BLaER1 (cell line): ENCODE measurements at regions not wholly inside any gene's neighbourhood (a gene's known extent, or its start where the extent isn't known, plus 50 kb on each side); places are given as distances from the start of the nearest gene placed in this dataset.

Experiments
- H3K27ac ChIP-seq: shearing (Covaris generic); formaldehyde crosslinking; 2 replicates; pipeline ENCODE4 v1.8.1; 2022
- H3K27me3 ChIP-seq: shearing (Covaris generic); formaldehyde crosslinking; 2 replicates; pipeline ENCODE4 v1.8.1; 2022
- H3K36me3 ChIP-seq: shearing (Covaris generic); formaldehyde crosslinking; 2 replicates; pipeline ENCODE4 v1.8.1; 2022
- H3K4me1 ChIP-seq: shearing (Covaris generic); formaldehyde crosslinking; 2 replicates; pipeline ENCODE4 v1.8.1; 2022
- H3K4me2 ChIP-seq: shearing (Covaris generic); formaldehyde crosslinking; 2 replicates; pipeline ENCODE4 v1.8.1; 2022
- H3K4me3 ChIP-seq: shearing (Covaris generic); formaldehyde crosslinking; 2 replicates; pipeline ENCODE4 v1.8.1; 2022
- H3K9ac ChIP-seq: shearing (Covaris generic); formaldehyde crosslinking; 2 replicates; pipeline ENCODE4 v1.8.1; 2022
- H3K9me3 ChIP-seq: shearing (Covaris generic); formaldehyde crosslinking; 2 replicates; pipeline ENCODE4 v1.8.1; 2022
- H4K20me1 ChIP-seq: shearing (Covaris generic); formaldehyde crosslinking; 2 replicates; pipeline ENCODE4 v1.8.1; 2022
- Cebpa-rat ChIP-seq: shearing (Covaris generic); IDR thresholded peaks from 2 replicates; pipeline ENCODE4 v1.8.1; 2022

DNA sequence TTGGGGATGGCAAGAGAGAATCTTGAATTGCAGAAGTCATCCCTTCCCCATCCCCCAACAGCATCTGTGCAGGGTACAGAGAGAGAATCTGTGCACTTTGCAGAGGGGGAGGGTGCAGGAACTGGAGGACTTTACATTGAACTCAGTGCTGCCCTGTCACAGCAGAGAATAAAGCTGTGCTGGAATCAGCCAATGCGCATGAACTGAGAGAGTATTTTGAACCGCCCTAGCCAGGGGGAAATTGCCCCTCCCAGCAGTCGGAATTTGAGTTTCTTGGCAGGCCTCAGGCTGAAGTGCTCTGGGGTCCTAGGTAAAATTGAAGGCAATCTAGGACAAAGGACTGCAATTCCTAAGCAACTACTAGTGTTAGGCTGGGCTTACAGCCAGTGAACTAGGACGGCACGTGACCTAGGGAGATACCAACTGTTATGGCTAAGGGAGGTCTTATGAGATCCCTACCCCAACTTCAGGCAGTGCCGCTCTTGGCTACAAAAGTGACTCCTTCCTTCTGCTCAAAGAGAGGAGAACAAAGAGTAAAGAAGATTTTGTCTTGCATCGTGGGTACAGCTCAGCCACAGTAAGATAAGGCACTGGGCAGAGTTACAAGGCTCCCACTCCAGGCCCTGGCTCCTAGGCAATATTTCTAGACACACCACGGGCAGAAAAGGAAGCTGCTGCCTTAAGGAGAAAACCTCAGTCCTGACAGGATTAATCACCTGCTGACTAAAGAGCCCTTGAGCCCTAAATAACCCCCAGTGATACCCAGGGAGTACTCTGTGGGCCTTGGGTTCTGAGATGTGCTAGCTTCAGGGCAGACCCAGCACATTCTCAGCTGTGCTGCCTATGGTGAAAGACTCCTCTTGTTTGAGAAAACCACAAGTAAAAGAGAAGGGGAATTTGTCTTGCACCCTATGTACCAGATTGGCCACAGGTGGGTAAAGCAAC lies 300.5 kb upstream of the ALCAM start:
- TF ChIP-seq Cebpa-rat: no peak
- no peaks in the 10 kb centered on the region for H3K27me3 ChIP-seq
- no peak overlapping the region for H3K9ac ChIP-seq
- H3K36me3 ChIP-seq: no peaks in the 10 kb centered on the region
- H3K4me3 ChIP-seq: no peak overlapping the region
- no peak overlapping the region for H3K27ac ChIP-seq
- H3K4me1 ChIP-seq: no peaks in the 10 kb centered on the region
- H3K9me3 ChIP-seq: no peaks in the 10 kb centered on the region
- H3K4me2 ChIP-seq: no peak overlapping the region
- no peaks in the 10 kb centered on the region for H4K20me1 ChIP-seq

DNA sequence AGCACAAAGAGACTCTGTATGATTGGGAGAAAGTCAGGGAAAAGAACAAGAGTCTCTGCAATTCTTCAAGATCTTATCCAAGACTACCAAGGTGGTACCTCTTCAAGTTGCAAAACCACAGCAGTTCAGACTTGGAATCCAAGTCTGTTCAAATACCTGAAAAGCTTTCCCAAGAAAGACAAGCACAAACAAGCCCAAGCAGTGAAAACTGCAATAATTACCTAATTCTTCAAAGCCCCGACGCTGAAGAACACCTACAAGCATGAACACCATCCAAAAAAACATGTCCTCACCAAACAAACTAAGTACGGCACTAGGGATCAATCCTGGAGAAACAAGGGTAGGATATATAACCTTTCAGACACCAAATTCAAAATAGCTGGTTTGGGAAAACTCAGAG lies 299.3 kb upstream of the ALCAM start:
- Histone ChIP-seq H3K4me3 (no peak overlapping the region), H4K20me1 (no peaks in the 10 kb centered on the region), H3K4me2 (no peak overlapping the region), H3K9ac (no peak overlapping the region), H3K4me1 (no peaks in the 10 kb centered on the region), H3K27ac (no peak overlapping the region), H3K9me3 (no peaks in the 10 kb centered on the region), H3K36me3 (no peaks in the 10 kb centered on the region), H3K27me3 (no peaks in the 10 kb centered on the region)
- TF ChIP-seq Cebpa-rat: no peak

DNA sequence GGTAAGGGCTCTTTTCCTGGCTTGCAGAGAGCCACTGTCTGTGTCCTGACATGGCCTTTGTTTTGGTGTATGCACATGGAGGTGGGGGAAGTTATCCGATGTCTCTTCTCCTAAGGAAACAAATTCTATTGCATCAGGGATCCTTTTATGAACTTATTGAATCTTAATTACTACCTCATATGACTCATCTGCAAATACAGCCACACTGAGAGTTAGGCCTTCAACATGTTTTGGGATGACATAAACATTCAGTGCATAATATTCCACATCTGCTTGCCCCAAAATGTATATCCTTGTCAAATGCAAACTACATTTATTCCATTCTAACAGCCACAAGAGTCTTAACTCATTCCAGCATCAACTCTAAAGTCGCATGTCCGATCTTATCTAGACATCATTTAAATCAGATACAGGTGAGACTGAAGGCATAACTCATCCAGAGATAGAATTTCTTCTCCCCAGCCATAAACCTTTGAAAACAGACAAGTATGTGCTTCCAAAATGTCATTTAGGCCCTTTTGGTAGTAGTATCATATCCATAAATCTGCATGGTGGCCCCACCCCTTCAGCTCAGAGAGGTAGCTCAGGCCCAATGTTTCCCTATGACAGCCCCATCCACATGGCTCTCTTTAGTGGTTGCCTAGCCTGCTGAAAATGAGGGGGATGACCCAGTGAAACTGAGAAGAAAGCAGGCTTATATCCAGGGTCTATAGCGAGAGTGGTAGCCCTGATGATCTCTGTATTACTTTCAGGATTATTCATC lies 289.5 kb upstream of the ALCAM start:
- Histone ChIP-seq H3K4me2 (no peak overlapping the region), H3K4me1 (no peaks in the 10 kb centered on the region), H3K27me3 (no peaks in the 10 kb centered on the region), H3K9ac (no peak overlapping the region), H4K20me1 (no peaks in the 10 kb centered on the region), H3K27ac (no peak overlapping the region), H3K36me3 (no peaks in the 10 kb centered on the region), H3K4me3 (no peak overlapping the region), H3K9me3 (no peaks in the 10 kb centered on the region)
- no peak for TF ChIP-seq Cebpa-rat

DNA sequence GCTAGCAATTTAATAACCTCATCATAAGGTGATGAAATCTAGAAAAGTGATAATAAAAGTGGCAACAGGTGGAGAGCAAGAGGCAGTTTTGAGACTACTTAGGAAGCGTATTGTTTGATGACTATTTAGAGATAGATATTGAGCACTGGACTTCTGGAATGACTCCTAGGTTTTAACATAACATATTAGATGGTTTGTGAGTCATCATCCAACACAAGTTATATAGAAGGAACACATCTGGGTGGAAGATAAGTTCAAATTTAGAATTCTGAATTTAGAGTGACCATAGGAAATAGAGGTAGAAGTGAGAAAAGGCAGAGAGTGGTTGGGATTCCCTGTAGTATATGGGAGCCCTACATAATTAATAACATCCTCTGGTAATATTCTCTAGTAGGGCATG lies 282.8 kb upstream of the ALCAM start:
- no peak for TF ChIP-seq Cebpa-rat
- H3K9me3 ChIP-seq: no peaks in the 10 kb centered on the region
- no peaks in the 10 kb centered on the region for H3K27me3 ChIP-seq
- no peaks in the 10 kb centered on the region for H3K4me1 ChIP-seq
- H4K20me1 ChIP-seq: no peaks in the 10 kb centered on the region
- no peak overlapping the region for H3K9ac ChIP-seq
- H3K4me3 ChIP-seq: no peak overlapping the region
- H3K27ac ChIP-seq: no peak overlapping the region
- no peaks in the 10 kb centered on the region for H3K36me3 ChIP-seq
- no peak overlapping the region for H3K4me2 ChIP-seq

DNA sequence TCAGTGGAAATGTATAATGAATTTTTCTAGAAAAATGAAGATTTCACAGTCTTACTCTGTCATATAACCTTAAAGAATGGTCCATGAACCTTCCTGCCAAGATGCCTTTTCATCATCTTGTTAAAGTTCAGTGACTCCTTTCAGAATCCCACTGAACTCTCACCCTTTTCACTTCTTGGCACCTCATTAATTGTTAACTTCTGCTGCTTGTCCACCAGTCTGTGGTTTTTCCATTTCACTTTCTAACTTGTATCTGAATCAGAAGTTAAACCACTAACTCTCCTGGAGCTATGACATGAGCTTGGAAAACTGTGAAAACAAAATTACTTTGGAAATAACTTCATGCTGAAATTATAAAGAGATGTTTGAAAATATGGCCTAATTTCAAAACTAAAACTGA lies 281.2 kb upstream of the ALCAM start:
- Histone ChIP-seq H3K27ac (no peak overlapping the region), H3K9ac (no peak overlapping the region), H3K4me2 (no peak overlapping the region), H3K9me3 (no peaks in the 10 kb centered on the region), H3K4me3 (no peak overlapping the region), H3K27me3 (no peaks in the 10 kb centered on the region), H3K4me1 (no peaks in the 10 kb centered on the region), H3K36me3 (no peaks in the 10 kb centered on the region), H4K20me1 (no peaks in the 10 kb centered on the region)
- no peak for TF ChIP-seq Cebpa-rat

DNA sequence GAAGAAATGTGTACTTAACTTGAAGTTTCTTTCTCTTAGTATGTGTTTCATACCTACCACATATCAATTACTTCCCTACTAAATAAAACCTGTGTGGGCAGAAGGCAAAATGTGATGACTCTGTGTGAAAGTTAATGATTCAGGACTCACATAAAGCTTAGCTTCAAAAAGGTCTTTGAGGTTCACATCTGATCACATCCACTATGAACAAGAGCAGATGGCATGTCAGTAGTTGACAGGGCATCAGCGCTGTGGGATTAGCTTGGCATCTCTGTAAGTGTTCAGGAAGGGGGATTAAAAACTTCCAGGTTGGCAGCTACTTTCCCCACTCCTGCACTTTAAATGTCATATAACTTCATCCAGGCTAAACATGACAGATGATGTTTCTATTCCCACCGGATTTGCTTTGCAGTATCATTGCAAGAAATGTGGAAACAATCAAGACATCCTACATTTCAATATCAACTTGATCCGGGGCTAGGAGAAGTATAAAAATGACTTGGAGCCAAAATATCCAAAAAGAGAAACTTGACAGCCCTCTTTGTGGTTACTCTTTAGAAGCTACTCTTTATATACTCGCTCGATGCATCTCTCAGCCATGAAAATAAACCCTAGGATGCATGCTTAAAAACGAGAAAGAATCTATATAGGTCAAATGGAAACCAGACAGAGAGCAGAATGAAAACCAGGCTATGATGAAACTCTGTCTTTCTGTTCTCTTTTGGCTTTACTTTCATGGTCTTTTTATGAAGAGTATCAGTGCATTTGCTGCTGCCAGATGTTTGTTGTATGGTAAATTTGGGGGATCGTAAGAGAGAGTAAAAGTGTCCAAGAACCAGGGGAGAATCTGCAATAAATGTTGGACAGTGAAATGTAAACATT lies 273.1 kb upstream of the ALCAM start:
- no peaks in the 10 kb centered on the region for H3K36me3 ChIP-seq
- no peak overlapping the region for H3K4me2 ChIP-seq
- no peak overlapping the region for H3K9ac ChIP-seq
- no peak overlapping the region for H3K4me3 ChIP-seq
- no peaks in the 10 kb centered on the region for H4K20me1 ChIP-seq
- H3K27ac ChIP-seq: no peak overlapping the region
- no peaks in the 10 kb centered on the region for H3K27me3 ChIP-seq
- H3K9me3 ChIP-seq: no peaks in the 10 kb centered on the region
- H3K4me1 ChIP-seq: no peaks in the 10 kb centered on the region
- TF ChIP-seq Cebpa-rat: no peak

DNA sequence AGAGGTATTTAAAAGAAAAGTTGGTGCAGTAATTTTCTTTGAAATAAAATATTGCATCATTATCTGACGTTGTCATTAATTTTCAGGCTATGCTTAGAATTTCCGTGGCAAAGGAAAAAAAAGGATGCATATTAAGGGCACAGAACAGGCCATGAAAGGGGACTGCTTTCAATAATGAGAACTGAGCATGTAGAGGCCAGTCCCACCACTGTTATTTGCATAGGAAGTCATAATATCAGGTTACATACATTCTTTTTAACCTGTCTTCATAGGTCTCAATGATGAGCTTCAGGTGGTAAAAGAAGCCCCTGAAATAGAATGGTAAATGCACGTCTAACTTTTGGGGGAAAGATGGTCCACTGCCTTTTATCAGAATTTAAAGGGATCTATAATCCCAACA lies 272.1 kb upstream of the ALCAM start:
- Histone ChIP-seq H3K9ac (no peak overlapping the region), H3K4me1 (no peaks in the 10 kb centered on the region), H3K27ac (no peak overlapping the region), H3K36me3 (no peaks in the 10 kb centered on the region), H4K20me1 (no peaks in the 10 kb centered on the region), H3K27me3 (no peaks in the 10 kb centered on the region), H3K4me2 (no peak overlapping the region), H3K9me3 (no peaks in the 10 kb centered on the region), H3K4me3 (no peak overlapping the region)
- no peak for TF ChIP-seq Cebpa-rat

DNA sequence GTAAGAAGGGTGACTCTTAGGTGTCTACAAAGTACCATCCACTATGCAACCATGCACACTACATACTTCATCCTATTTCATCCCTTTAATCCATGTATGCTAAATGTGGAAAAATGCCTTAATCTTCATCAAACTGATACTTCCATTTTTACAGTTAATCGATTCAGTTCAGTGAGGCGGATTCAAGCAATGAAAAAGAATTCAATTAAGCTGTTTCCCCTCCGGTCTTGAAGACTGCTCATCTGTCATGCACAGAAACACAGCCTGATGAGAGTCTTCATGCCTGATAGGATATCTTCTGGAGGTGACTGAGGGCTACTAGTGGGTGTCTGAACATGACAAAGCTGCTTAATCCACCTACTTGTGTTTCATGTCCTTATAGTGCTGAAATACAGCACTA lies 270.6 kb upstream of the ALCAM start:
- no peaks in the 10 kb centered on the region for H3K36me3 ChIP-seq
- H3K9me3 ChIP-seq: no peaks in the 10 kb centered on the region
- no peaks in the 10 kb centered on the region for H3K4me1 ChIP-seq
- H3K27me3 ChIP-seq: no peaks in the 10 kb centered on the region
- H4K20me1 ChIP-seq: no peaks in the 10 kb centered on the region
- no peak overlapping the region for H3K4me3 ChIP-seq
- no peak for TF ChIP-seq Cebpa-rat
- no peak overlapping the region for H3K27ac ChIP-seq
- no peak overlapping the region for H3K4me2 ChIP-seq
- no peak overlapping the region for H3K9ac ChIP-seq

DNA sequence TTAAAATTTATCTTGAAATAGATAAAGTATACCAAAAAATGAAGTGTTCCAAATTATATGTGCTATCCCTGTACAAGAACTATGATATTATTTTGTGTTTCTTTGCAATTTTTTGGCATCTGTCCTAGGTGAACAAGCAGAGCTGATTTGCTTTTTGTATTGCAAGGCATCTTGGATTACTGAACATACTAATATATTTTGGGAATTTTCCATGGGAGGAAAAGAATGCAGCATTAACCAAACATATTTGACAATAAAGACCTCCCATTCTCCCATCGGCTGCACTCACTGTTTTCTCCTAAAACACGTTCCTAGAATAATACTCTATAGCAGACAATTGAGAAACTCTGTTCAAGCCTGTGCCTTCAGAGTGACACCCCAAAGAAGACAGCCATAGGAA lies 265.1 kb upstream of the ALCAM start:
- H3K27me3 ChIP-seq: no peaks in the 10 kb centered on the region
- no peak overlapping the region for H3K9ac ChIP-seq
- no peaks in the 10 kb centered on the region for H3K9me3 ChIP-seq
- H3K4me3 ChIP-seq: no peak overlapping the region
- H4K20me1 ChIP-seq: no peaks in the 10 kb centered on the region
- no peaks in the 10 kb centered on the region for H3K36me3 ChIP-seq
- H3K27ac ChIP-seq: no peak overlapping the region
- H3K4me2 ChIP-seq: no peak overlapping the region
- H3K4me1 ChIP-seq: no peaks in the 10 kb centered on the region
- TF ChIP-seq Cebpa-rat: no peak
